ENCODE measurements at regions not wholly inside any gene's neighbourhood (a gene's known extent, or its start where the extent isn't known, plus 50 kb on each side); places are given as distances from the start of the nearest gene placed in this dataset.

DNA sequence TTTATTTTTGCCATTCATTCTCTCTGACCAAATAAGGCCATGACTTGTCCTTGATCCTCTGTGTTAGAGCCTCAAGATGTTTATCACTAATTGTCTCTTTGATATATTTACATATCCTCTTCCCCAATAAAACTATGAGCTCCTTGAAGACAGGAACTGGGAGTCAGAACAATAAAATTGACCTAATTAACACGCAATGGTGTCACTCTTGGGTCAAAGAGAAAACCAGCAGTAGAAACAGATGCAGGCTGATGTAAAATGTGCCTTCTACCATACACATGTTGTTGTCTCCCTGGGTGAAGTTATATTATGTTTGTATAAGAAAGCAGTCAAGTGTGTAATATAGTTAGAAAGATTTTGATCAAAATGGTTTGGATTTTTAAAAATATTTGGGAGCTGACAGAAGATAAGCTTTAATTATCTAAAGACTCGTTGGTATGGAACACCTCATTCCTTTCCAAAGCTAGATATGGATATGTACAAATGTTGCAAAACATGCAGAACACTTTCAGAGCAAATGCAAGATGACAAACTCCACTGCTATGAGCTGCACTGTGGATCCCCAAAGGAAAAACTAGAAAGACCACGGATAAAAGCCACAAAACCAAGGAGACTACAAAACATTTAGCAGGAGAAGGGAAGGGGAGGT lies 109.7 kb upstream of the STMND1 start:
- TF ChIP-seq, protein P1, sequence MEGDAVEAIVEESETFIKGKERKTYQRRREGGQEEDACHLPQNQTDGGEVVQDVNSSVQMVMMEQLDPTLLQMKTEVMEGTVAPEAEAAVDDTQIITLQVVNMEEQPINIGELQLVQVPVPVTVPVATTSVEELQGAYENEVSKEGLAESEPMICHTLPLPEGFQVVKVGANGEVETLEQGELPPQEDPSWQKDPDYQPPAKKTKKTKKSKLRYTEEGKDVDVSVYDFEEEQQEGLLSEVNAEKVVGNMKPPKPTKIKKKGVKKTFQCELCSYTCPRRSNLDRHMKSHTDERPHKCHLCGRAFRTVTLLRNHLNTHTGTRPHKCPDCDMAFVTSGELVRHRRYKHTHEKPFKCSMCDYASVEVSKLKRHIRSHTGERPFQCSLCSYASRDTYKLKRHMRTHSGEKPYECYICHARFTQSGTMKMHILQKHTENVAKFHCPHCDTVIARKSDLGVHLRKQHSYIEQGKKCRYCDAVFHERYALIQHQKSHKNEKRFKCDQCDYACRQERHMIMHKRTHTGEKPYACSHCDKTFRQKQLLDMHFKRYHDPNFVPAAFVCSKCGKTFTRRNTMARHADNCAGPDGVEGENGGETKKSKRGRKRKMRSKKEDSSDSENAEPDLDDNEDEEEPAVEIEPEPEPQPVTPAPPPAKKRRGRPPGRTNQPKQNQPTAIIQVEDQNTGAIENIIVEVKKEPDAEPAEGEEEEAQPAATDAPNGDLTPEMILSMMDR (IDR thresholded peaks at IDR 0.05; ENCODE audit: extremely low read depth in 1 of 2, insufficient read depth in 1 of 2, low read depth in 1 of 2, low read length in 2 of 2): no peak
- TF ChIP-seq POLR2A (IDR thresholded peaks at IDR 0.05; ENCODE audit: low read depth, low read length): no peak
- no peak for TF ChIP-seq MYC (IDR thresholded peaks at IDR 0.05; ENCODE audit: low read depth, low read length)
- TF ChIP-seq, protein P2, sequence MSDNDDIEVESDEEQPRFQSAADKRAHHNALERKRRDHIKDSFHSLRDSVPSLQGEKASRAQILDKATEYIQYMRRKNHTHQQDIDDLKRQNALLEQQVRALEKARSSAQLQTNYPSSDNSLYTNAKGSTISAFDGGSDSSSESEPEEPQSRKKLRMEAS (IDR thresholded peaks at IDR 0.05; ENCODE audit: insufficient read depth, insufficient read length): no peak
- no peak for TF ChIP-seq EZH2 (IDR thresholded peaks at IDR 0.05; ENCODE audit: borderline replicate concordance, low read depth, low read length, severe bottlenecking)
- TF ChIP-seq GATA2 (IDR thresholded peaks at IDR 0.05; ENCODE audit: insufficient read depth, insufficient read length, low read depth, low read length): no peak
- no peak for TF ChIP-seq POLR2AphosphoS5 (IDR thresholded peaks at IDR 0.05; ENCODE audit: insufficient read depth, low read depth, low read length)
- no peak for TF ChIP-seq JUN (IDR thresholded peaks at IDR 0.05; ENCODE audit: borderline replicate concordance, insufficient read depth, insufficient read length, low read depth)

Data from endothelial cell of umbilical vein (primary cell).